ENCODE measurements at regions not wholly inside any gene's neighbourhood (a gene's known extent, or its start where the extent isn't known, plus 50 kb on each side); places are given as distances from the start of the nearest gene placed in this dataset.
"Not testable (repeated sequence)": the region's sequence is repeated elsewhere in the genome, so short reads cannot be mapped to it uniquely, and the experiment has no call there.

- in situ Hi-C loops (cut with HindIII; ENCODE audit: low sequenced_read_pairs): no loop called here
- no peak for DNase-seq (ENCODE audit: low spot score)
These were observed 518.4 kb upstream of the UBE2E2 start for GRCh38 chr3:22684739-22685138.

- no peak for DNase-seq (ENCODE audit: low spot score)
- in situ Hi-C loops (cut with HindIII; ENCODE audit: low sequenced_read_pairs): no loop called here
These were observed 517.5 kb upstream of the UBE2E2 start for GRCh38 chr3:22685597-22685996.

DNA sequence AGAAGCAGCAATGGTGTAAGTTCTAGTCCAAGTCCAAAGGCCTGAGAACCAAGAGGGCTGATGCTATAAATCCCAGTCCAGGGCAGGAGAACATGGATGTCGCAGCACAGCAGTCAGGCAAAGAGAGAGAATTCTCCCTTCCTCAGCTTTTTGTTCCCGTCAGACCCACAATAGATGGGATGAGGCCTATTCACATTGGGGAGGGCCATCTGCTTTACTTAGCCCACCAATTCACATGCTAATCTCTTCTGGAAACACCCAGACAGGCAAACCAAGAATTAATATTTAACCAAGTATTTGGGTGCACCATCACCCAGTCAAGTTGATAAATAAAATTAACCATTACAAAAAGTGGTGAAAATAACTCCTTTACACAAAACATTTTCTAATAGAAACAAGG is 511.7 kb upstream of the UBE2E2 start:
- in situ Hi-C loops (cut with HindIII; ENCODE audit: low sequenced_read_pairs): no loop called here
- no peak for DNase-seq (ENCODE audit: low spot score)

DNA sequence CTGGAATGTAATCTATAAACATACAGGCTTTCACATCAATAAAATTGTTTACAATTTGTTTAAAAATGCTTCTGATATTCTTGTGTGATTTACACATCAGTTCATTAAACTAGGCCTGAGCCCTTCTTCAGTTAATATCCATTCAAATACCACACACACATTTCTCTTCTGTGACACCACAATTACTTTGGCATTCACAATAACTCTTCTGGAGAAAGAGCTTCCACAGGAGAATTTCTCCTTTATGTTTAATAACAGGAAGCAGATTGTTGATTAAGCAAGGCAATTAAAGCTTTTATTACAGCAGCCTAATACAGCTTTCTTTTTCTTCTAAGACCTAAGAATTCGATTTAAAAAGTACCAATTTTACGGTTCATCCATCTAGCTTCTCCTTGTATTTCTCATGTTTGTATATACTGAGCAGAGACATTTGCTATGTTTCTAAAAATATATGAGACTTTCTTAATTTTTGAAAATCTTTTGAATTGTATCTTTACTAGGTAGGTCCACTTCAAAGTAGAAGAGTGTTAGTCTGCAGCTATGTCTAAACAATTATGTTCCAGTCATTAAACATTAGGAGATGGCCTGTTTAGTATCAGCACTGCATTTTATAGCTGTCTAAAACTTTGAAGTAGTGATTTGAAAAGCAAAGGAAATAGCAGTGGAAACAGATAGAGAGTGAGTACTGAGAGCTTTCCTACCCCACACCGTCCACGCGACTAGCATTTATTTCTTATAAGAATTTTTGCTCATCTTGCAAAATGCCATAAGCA is 511.1 kb upstream of the UBE2E2 start:
- no peak for DNase-seq (ENCODE audit: low spot score)
- in situ Hi-C loops (cut with HindIII; ENCODE audit: low sequenced_read_pairs): no loop called here

GRCh38 chr3:22700876-22701275 is 502.3 kb upstream of the UBE2E2 start:
- DNase-seq (ENCODE audit: low spot score): no peak
- in situ Hi-C loops (cut with HindIII; ENCODE audit: low sequenced_read_pairs): no loop called here

DNA sequence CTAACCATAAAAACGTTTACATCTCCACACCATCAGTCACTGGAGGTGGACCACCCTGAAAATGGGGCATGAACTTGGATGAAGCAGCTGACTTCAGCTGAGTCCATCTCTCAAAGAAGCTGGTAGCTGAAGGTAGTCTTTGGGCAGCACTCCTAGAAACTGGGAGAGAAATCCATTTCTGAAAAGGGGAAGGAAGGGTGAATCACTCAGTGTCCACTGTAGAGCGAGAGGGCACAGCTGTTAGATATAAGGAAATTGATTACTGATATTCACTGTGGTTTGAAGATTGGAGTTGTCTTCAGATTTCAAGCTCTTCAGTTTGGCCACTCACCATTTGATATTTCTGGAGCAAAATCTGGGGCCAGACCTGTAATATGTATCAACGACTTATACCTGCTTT is 499.0 kb upstream of the UBE2E2 start:
- in situ Hi-C loops (cut with HindIII; ENCODE audit: low sequenced_read_pairs): no loop called here
- no peak for DNase-seq (ENCODE audit: low spot score)

- peak; percentile 18 for DNase-seq (ENCODE audit: low spot score)
- in situ Hi-C loops (cut with HindIII; ENCODE audit: low sequenced_read_pairs): no loop called here
These were observed 498.4 kb upstream of the UBE2E2 start for GRCh38 chr3:22704571-22705354.

DNA sequence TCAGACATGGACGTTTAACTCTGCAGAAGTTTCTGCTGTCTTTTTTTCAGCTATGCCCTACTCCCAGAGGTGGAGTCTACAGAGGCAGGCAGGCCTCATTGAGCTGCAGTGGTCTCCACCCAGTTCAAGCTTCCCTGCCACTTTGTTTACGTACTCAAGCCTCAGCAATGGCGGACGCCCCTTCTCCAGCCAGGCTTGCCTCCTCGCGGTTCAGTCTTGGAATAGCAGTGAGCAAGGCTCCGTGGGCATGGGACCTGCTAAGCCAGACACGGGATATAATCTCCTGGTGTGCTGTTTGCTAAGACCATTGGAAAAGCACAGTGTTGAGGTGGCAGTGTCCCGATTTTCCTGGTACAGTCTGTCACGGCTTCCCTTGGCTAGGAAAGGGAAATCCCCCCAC is 496.2 kb upstream of the UBE2E2 start:
- in situ Hi-C loops (cut with HindIII; ENCODE audit: low sequenced_read_pairs); DNase-seq (ENCODE audit: low spot score): not testable (repeated sequence)

- DNase-seq (ENCODE audit: low spot score): no peak
- in situ Hi-C loops (cut with HindIII; ENCODE audit: low sequenced_read_pairs): no loop called here
These were observed 489.2 kb upstream of the UBE2E2 start for GRCh38 chr3:22713936-22714335.

GRCh38 chr3:22714749-22715148 is 488.4 kb upstream of the UBE2E2 start:
- DNase-seq (ENCODE audit: low spot score): no peak
- in situ Hi-C loops (cut with HindIII; ENCODE audit: low sequenced_read_pairs): no loop called here

- in situ Hi-C loops (cut with HindIII; ENCODE audit: low sequenced_read_pairs): no loop called here
- no peak for DNase-seq (ENCODE audit: low spot score)
These were observed 482.5 kb upstream of the UBE2E2 start for GRCh38 chr3:22720596-22720995.

- in situ Hi-C loops (cut with HindIII; ENCODE audit: low sequenced_read_pairs): no loop called here
- no peak for DNase-seq (ENCODE audit: low spot score)
These were observed 478.7 kb upstream of the UBE2E2 start for GRCh38 chr3:22724420-22724819.

DNA sequence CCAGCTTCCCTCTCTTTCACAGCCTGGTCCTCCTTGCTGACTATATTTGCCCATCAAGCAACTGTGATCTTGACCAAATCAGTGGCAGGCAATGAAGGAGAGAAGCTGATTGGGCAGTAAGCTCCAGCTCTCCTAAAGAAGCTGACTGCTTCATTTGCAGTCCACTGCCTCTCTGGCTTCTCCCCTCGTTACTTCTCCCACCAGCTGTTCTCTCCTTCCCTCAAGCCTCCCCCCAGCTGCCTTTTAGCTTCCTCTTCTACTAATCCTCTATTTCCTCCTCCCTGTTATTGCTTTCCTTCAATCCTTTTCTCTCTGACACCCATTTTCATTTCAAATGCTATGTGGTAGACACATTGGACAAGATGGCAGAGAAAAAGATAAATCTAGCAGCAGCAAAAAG is 474.7 kb upstream of the UBE2E2 start:
- in situ Hi-C loops (cut with HindIII; ENCODE audit: low sequenced_read_pairs): no loop called here
- DNase-seq (ENCODE audit: low spot score): no peak

- in situ Hi-C loops (cut with HindIII; ENCODE audit: low sequenced_read_pairs): no loop called here
- DNase-seq (ENCODE audit: low spot score): no peak
These were observed 473.9 kb upstream of the UBE2E2 start for GRCh38 chr3:22729212-22729611.

DNA sequence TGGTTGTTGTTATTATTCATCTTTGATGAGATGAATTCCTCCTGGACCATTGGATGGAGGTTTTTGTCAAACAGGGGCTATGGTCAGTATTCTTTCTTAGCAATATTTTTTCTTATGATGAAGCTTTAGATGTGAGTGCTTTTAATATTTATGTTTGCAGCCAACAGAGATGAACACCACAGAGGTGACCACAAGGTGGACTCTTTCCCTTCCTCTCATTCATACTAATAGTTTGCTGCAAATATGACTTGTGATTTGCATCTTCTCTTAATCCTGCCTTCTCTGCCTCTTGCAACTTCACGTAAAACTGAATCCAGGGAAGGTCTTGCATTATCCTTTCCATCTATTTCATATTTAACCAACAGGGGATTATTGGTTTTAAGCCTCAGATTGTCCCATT is 473.1 kb upstream of the UBE2E2 start:
- DNase-seq (ENCODE audit: low spot score): no peak
- in situ Hi-C loops (cut with HindIII; ENCODE audit: low sequenced_read_pairs): no loop called here

- DNase-seq (ENCODE audit: low spot score): no peak
- in situ Hi-C loops (cut with HindIII; ENCODE audit: low sequenced_read_pairs): no loop called here
These were observed 472.4 kb upstream of the UBE2E2 start for GRCh38 chr3:22730701-22731100.

GRCh38 chr3:22731901-22732300 is 471.2 kb upstream of the UBE2E2 start:
- in situ Hi-C loops (cut with HindIII; ENCODE audit: low sequenced_read_pairs): no loop called here

GRCh38 chr3:22732641-22733040 is 470.5 kb upstream of the UBE2E2 start:
- DNase-seq (ENCODE audit: low spot score): no peak
- in situ Hi-C loops (cut with HindIII; ENCODE audit: low sequenced_read_pairs): no loop called here

More at GRCh38 chr3:22731901-22732300, 471.2 kb upstream of the UBE2E2 start:
- DNase-seq (ENCODE audit: low spot score): no peak

- in situ Hi-C loops (cut with HindIII; ENCODE audit: low sequenced_read_pairs): no loop called here
- DNase-seq (ENCODE audit: low spot score): no peak
These were observed 468.9 kb upstream of the UBE2E2 start for GRCh38 chr3:22734207-22734606.

GRCh38 chr3:22734756-22735155 is 468.4 kb upstream of the UBE2E2 start:
- in situ Hi-C loops (cut with HindIII; ENCODE audit: low sequenced_read_pairs): no loop called here
- no peak for DNase-seq (ENCODE audit: low spot score)

DNA sequence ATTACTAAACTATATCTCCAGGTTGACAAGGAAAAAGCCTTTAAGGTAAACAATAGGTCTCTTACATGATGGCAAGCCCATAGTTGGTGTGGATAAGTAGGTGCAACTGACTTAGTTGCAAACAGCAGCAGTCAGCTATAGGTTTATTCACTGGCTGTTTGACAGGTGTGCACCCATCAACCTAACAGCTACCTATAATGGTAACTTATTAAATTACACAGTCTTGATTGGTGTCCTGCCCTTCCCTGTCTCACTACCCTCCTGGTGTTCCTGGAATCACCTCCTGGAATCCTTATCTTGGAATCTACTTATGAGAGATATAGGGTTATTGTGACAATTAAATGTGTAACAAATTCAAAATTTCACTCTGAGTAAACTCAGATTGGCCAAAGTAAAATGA is 467.8 kb upstream of the UBE2E2 start:
- in situ Hi-C loops (cut with HindIII; ENCODE audit: low sequenced_read_pairs): no loop called here
- no peak for DNase-seq (ENCODE audit: low spot score)
